ENCODE measurements at regions not wholly inside any gene's neighbourhood (a gene's known extent, or its start where the extent isn't known, plus 50 kb on each side); places are given as distances from the start of the nearest gene placed in this dataset.
A peak's percentile ranks its signal among the peaks of the same experiment; 100 is the strongest.

DNA sequence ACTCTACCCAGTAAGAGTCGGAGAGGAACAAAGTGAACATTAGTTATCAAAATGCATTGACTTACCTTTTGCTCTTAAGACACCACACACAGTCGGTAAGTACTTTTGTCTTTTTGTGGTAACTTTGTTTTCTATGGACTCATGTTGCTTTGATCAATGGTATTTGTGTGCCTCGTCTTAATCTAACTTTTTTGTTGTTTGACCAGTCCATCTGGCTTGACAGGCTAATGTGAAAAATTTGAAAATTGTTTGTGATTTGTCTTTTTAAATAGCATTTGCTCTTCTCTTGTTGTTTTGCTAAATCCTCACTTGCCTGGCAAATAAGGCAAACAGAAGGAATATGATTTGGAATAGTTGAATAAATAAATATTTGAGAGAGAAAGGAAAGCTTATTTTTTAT, 71.4 kb upstream of the CHD1 start:
- Mint-ChIP-seq H3K4me1 (peaks cover 5% of the 10 kb centered on the region), H3K4me3 (no peak overlapping the region), H3K27ac (no peak overlapping the region), H3K9me3 (no peaks in the 10 kb centered on the region), H3K36me3 (no peaks in the 10 kb centered on the region)
- DNase-seq (ENCODE audit: low spot score in 2 of 2), result no peak
- no peak for ATAC-seq

GRCh38 chr5:98999631-99000030, 70.8 kb upstream of the CHD1 start:
- Mint-ChIP-seq H3K4me3 (no peak overlapping the region), H3K27ac (no peak overlapping the region), H3K9me3 (no peaks in the 10 kb centered on the region), H3K4me1 (no peaks in the 10 kb centered on the region), H3K36me3 (no peaks in the 10 kb centered on the region)
- DNase-seq (ENCODE audit: low spot score in 2 of 2) (no peak), ATAC-seq (no peak)

- DNase-seq (ENCODE audit: low spot score in 2 of 2) (no peak), ATAC-seq (no peak)
- Mint-ChIP-seq H3K27ac (no peak overlapping the region), H3K36me3 (no peaks in the 10 kb centered on the region), H3K4me3 (no peak overlapping the region), H3K9me3 (no peaks in the 10 kb centered on the region), H3K4me1 (no peaks in the 10 kb centered on the region)
These were observed 68.2 kb upstream of the CHD1 start for GRCh38 chr5:98997000-98997399.

DNA sequence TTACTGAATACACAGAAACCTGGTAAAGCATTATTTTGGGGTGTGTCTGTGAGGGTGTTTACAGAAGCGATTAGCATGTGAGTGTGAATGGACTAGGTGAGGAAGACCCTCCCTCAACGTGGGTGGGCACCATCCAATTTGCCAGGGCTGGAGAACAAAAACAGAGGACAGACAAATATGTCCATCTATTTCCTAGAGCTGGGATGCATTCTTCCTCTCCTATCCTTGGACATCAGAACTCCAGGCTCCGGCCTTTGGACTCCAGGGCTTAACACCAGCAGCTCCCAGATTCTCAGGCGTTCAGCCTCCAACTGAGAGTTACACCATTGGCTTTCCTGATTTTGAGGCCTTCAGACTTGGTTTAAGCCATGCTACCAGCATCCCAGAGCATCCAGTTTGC, 65.8 kb upstream of the CHD1 start:
- no peak overlapping the region for H3K27ac Mint-ChIP-seq

GRCh38 chr5:98993512-98993911, 64.7 kb upstream of the CHD1 start:
- H3K4me3 Mint-ChIP-seq, result no peak overlapping the region
- no peak overlapping the region for H3K27ac Mint-ChIP-seq
- no peak for ATAC-seq
- no peak for DNase-seq (ENCODE audit: low spot score in 2 of 2)
- H3K9me3 Mint-ChIP-seq, result no peaks in the 10 kb centered on the region
- no peaks in the 10 kb centered on the region for H3K36me3 Mint-ChIP-seq
- peaks cover 10% of the 10 kb centered on the region for H3K4me1 Mint-ChIP-seq

More for the DNA sequence above, 65.8 kb upstream of the CHD1 start:
- DNase-seq (ENCODE audit: low spot score in 2 of 2), result no peak
- no peaks in the 10 kb centered on the region for H3K36me3 Mint-ChIP-seq
- H3K4me3 Mint-ChIP-seq, result no peak overlapping the region
- no peak for ATAC-seq
- no peaks in the 10 kb centered on the region for H3K9me3 Mint-ChIP-seq
- H3K4me1 Mint-ChIP-seq, result peaks cover 4% of the 10 kb centered on the region

DNA sequence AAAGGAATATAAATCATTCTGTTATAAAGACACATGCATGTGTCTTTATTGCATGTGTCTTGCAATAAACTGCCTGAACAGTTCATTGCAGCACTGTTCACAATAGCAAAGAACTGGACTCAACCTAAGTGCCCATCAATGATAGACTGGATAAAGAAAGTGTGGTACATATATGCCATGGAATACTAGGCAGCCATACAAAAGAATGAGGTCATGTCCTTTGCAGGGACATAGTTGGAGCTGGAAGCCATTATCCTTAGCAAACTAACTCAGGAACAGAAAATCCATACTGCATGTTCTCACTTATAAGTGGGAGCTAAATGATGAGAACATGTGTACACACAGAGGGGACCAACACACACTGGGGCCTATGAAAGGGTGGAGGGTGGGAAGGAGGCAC, 63.7 kb upstream of the CHD1 start:
- no peak overlapping the region for H3K27ac Mint-ChIP-seq
- no peak overlapping the region for H3K4me3 Mint-ChIP-seq
- no peaks in the 10 kb centered on the region for H3K36me3 Mint-ChIP-seq
- H3K4me1 Mint-ChIP-seq, result peaks cover 10% of the 10 kb centered on the region
- no peak for DNase-seq (ENCODE audit: low spot score in 2 of 2)
- ATAC-seq, result no peak
- no peaks in the 10 kb centered on the region for H3K9me3 Mint-ChIP-seq

DNA sequence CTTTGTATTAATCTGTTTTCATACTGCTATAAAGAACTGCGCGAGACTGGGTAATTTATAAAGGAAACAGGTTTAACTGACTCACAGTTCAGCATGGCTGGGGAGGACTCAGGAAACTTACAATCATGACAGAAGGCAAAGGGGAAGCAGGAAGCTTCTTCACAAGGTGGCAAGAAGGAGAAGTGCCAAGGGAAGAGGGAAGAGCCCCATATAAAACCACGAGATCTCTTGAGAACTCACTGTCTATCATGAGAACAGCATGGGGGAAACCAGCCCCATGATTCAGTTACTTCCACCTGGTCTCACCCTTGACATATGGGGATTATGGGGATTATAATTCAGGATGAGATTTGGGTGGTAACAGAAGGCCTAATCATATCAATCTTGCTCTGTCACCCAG, 60.9 kb upstream of the CHD1 start:
- Mint-ChIP-seq H3K36me3 (no peaks in the 10 kb centered on the region), H3K27ac (no peak overlapping the region), H3K4me3 (no peak overlapping the region), H3K4me1 (peaks cover 10% of the 10 kb centered on the region), H3K9me3 (no peaks in the 10 kb centered on the region)
- no peak for ATAC-seq
- DNase-seq (ENCODE audit: low spot score in 2 of 2), result no peak

DNA sequence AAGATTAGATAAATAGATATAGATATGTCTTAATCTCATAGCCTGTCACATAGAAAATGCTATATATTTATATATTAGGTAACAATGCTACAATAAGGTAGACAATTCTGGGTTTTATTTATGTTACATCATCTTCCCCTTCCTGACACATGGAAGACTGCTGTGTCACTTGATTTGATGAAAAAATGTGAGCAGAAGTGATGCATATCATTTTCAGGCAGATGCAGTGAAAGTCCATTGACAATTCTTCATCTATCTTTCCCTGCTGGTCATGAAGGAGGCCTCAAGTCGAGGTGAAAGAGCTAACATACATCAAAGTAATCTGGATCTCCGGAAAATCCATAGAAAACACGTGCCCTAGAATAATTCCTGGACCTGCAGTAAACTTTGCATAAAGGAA, 57.8 kb upstream of the CHD1 start:
- Mint-ChIP-seq H3K27ac (no peak overlapping the region), H3K4me1 (peaks cover 10% of the 10 kb centered on the region), H3K4me3 (no peak overlapping the region), H3K36me3 (no peaks in the 10 kb centered on the region), H3K9me3 (no peaks in the 10 kb centered on the region)
- no peak for ATAC-seq
- no peak for DNase-seq (ENCODE audit: low spot score in 2 of 2)

GRCh38 chr5:98982880-98983279, 54.1 kb upstream of the CHD1 start:
- DNase-seq (ENCODE audit: low spot score in 2 of 2) (no peak), ATAC-seq (no peak)
- Mint-ChIP-seq H3K4me1 (no peaks in the 10 kb centered on the region), H3K27ac (peak overlapping the region; percentile 24), H3K9me3 (no peaks in the 10 kb centered on the region), H3K4me3 (no peak overlapping the region), H3K36me3 (no peaks in the 10 kb centered on the region)
